ENCODE measurements at regions not wholly inside any gene's neighbourhood (a gene's known extent, or its start where the extent isn't known, plus 50 kb on each side); places are given as distances from the start of the nearest gene placed in this dataset.

DNA sequence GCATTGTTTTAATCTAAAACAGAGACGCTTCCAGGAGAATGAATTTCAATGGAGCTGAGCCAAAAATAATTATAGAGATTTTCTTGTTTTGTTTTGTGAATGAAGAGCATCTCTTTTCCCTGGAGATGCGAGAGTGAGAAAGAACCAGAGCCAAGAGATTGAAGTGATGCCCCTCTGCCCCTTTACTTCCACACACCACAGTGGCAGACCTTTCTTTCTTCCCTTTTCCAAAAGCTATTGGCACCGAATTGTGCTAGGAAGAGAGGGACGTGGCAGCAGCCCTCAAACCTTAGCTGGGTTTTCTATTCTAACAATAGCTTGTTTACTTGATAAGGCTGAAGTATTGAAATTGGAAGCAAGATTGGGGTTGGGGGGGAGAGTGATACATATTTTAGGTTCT is 133.0 kb upstream of the TMEM161B start:
- TF ChIP-seq, protein P1, sequence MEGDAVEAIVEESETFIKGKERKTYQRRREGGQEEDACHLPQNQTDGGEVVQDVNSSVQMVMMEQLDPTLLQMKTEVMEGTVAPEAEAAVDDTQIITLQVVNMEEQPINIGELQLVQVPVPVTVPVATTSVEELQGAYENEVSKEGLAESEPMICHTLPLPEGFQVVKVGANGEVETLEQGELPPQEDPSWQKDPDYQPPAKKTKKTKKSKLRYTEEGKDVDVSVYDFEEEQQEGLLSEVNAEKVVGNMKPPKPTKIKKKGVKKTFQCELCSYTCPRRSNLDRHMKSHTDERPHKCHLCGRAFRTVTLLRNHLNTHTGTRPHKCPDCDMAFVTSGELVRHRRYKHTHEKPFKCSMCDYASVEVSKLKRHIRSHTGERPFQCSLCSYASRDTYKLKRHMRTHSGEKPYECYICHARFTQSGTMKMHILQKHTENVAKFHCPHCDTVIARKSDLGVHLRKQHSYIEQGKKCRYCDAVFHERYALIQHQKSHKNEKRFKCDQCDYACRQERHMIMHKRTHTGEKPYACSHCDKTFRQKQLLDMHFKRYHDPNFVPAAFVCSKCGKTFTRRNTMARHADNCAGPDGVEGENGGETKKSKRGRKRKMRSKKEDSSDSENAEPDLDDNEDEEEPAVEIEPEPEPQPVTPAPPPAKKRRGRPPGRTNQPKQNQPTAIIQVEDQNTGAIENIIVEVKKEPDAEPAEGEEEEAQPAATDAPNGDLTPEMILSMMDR (IDR thresholded peaks at IDR 0.05; ENCODE audit: low read depth, low read length, missing control alignments) = no peak
- no peak overlapping the region for H3K27ac ChIP-seq

DNA sequence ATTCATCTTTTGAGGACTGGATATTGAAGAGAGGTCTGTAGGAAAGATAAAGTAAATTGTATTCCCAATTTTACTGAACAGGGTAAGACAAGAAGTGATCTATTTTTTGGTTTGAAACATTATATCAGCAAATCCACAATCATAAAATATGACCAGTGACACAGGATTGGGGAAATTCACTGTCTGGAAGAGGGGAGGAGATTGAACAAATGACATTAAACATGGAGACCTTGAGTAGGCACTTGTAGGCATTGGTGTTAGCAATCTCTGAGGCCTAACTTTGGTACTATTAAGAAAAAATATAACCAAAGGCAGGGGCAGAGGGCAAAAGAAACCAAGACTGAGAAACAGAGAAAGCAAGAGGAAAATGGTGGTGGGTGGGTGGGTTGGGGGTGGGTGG is 132.6 kb upstream of the TMEM161B start:
- in situ Hi-C loops (cut with HindIII; ENCODE audit: low pct_ligation_motif_present, low sequenced_read_pairs) = no loop called here
- H3K27ac ChIP-seq = no peak overlapping the region
- no peaks in the 10 kb centered on the region for H3K27me3 ChIP-seq (replicated peaks)
- TF ChIP-seq, protein P1 (IDR thresholded peaks at IDR 0.05; ENCODE audit: low read depth, low read length, missing control alignments) = no peak
- H3K36me3 ChIP-seq (replicated peaks) = no peaks in the 10 kb centered on the region
- H3K4me3 ChIP-seq (ENCODE audit: low read depth, low read length) = no peak overlapping the region
- DNase-seq = no peak

More for the DNA sequence above, 133.0 kb upstream of the TMEM161B start:
- Histone ChIP-seq H3K36me3 (replicated peaks) (no peaks in the 10 kb centered on the region), H3K27me3 (replicated peaks) (no peaks in the 10 kb centered on the region), H3K4me3 (ENCODE audit: low read depth, low read length) (no peak overlapping the region)
- in situ Hi-C loops (cut with HindIII; ENCODE audit: low pct_ligation_motif_present, low sequenced_read_pairs) = no loop called here
- no peak for DNase-seq

DNA sequence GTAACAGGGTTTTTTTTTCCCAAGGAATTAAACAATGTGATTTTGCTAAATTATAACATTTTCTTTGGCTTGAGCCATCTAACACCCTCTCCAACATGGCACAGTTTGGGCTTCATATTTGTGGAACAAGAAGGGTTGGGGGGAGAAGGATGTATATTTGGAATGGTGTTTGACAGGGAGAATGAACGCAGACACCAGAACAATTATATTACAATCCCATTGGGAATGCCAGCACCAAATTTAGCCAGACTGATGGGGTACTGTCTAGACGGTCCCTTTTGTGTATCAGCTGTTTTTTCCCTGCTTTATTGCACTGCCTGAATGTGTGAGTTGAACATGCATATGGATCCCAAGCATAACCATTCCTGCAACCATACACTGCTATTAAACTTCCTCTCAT is 130.9 kb upstream of the TMEM161B start:
- H3K27me3 ChIP-seq (replicated peaks) = no peaks in the 10 kb centered on the region
- H3K36me3 ChIP-seq (replicated peaks) = no peaks in the 10 kb centered on the region
- no peak overlapping the region for H3K4me3 ChIP-seq (ENCODE audit: low read depth, low read length)
- no peak for DNase-seq
- in situ Hi-C loops (cut with HindIII; ENCODE audit: low pct_ligation_motif_present, low sequenced_read_pairs) = no loop called here
- TF ChIP-seq, protein P1 (IDR thresholded peaks at IDR 0.05; ENCODE audit: low read depth, low read length, missing control alignments) = no peak
- no peak overlapping the region for H3K27ac ChIP-seq

DNA sequence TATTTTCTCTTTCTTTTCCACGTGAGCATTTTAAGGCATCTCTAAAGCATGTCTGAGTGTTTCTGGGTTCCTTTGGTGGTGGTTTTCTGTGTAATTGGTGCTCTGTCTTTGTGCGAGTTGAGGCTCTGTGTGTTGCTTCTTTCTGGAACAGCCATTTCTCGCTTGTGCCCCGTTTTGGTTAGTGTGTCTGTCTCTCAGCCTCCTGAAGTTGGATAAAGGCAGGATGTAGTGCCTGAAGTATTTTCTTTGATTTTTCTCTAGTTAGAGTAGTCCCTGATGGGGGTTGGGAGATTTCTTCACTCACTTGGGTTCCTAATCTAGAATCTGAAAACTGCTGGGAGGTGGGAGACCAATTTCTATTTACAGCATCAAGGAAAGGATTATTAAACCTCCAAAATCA is 129.7 kb upstream of the TMEM161B start:
- in situ Hi-C loops (cut with HindIII; ENCODE audit: low pct_ligation_motif_present, low sequenced_read_pairs) = no loop called here
- DNase-seq = no peak

DNA sequence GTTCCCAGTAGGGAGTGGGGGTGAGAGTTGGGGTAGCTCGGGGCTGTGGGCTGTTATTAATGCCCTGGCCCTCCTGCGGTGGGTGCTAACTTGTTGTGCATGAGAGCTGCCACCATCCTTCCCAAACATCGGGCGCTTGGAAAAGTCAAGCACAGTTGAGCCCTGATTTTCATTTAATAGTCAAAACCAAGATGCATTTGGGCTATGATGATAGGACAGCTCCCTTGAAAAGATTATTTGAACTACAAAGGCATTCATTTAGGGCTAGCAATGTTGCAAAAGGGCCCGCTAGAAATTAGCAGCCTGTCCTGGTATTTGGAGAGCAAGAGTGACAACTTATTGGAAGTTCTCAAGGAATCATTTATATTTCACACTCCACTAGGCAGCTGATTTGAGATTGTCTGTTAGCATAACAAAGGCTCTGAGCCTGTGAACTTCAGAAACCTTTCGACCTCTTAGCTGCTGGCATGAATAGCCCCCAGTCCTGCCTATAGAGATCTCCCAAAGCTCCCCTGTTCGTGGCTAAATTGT is 128.2 kb upstream of the TMEM161B start:
- H3K27ac ChIP-seq = no peak overlapping the region
- in situ Hi-C loops (cut with HindIII; ENCODE audit: low pct_ligation_motif_present, low sequenced_read_pairs) = no loop called here
- H3K27me3 ChIP-seq (replicated peaks) = no peaks in the 10 kb centered on the region
- H3K36me3 ChIP-seq (replicated peaks) = no peaks in the 10 kb centered on the region
- TF ChIP-seq, protein P1 (IDR thresholded peaks at IDR 0.05; ENCODE audit: low read depth, low read length, missing control alignments) = no peak
- no peak overlapping the region for H3K4me3 ChIP-seq (ENCODE audit: low read depth, low read length)
- no peak for DNase-seq

More for the DNA sequence above, 129.7 kb upstream of the TMEM161B start:
- H3K4me3 ChIP-seq (ENCODE audit: low read depth, low read length) = no peak overlapping the region
- TF ChIP-seq, protein P1 (IDR thresholded peaks at IDR 0.05; ENCODE audit: low read depth, low read length, missing control alignments) = no peak
- H3K27me3 ChIP-seq (replicated peaks) = no peaks in the 10 kb centered on the region
- H3K36me3 ChIP-seq (replicated peaks) = no peaks in the 10 kb centered on the region
- no peak overlapping the region for H3K27ac ChIP-seq

DNA sequence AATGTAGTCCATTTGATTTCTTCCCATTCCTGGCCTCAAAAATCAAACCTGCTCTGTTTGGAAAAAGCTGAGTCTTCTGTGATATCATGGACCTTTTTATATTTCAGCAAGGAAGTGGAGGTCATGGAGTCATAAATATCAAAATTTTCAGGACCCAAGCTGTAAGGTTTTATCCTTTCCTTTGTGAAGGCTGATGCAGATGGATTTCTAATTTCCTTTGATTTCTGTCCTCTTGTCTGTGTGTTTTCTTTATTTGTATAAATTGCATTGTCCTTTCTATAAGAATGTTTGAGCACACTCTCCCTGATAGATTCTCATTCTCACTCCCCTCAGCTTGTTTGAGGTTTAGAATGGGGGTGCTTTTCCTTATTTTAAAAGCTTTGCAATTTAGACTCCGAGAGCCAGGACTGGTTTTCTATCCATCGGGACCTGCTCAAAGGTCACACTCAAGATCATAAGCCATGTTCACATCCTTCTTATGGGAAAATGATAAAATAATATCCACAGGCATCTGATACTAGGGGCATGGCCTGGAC is 127.4 kb upstream of the TMEM161B start:
- DNase-seq = no peak
- no peak overlapping the region for H3K4me3 ChIP-seq (ENCODE audit: low read depth, low read length)
- no peaks in the 10 kb centered on the region for H3K36me3 ChIP-seq (replicated peaks)
- H3K27ac ChIP-seq = no peak overlapping the region
- in situ Hi-C loops (cut with HindIII; ENCODE audit: low pct_ligation_motif_present, low sequenced_read_pairs) = no loop called here
- TF ChIP-seq, protein P1 (IDR thresholded peaks at IDR 0.05; ENCODE audit: low read depth, low read length, missing control alignments) = no peak
- no peaks in the 10 kb centered on the region for H3K27me3 ChIP-seq (replicated peaks)

Measured in brain microvascular endothelial cell (primary cell).